ENCODE measurements at regions not wholly inside any gene's neighbourhood (a gene's known extent, or its start where the extent isn't known, plus 50 kb on each side); places are given as distances from the start of the nearest gene placed in this dataset.
"Not testable (repeated sequence)": the region's sequence is repeated elsewhere in the genome, so short reads cannot be mapped to it uniquely, and the experiment has no call there.

- no peak for DNase-seq
These were observed 94.1 kb upstream of the NT5E start for GRCh38 chr6:85355816-85356215.

GRCh38 chr6:85354761-85355618 lies 94.9 kb upstream of the NT5E start:
- DNase-seq, result no peak

- DNase-seq, result no peak
These were observed 96.9 kb upstream of the NT5E start for GRCh38 chr6:85353012-85353411.

- DNase-seq, result no peak
These were observed 101.2 kb upstream of the NT5E start for GRCh38 chr6:85348643-85349042.

GRCh38 chr6:85347812-85348211 lies 102.1 kb upstream of the NT5E start:
- no peak for DNase-seq

GRCh38 chr6:85346196-85346595 lies 103.7 kb upstream of the NT5E start:
- no peak for DNase-seq

GRCh38 chr6:85344996-85345395 lies 104.9 kb upstream of the NT5E start:
- DNase-seq, result no peak

GRCh38 chr6:85343428-85343827 lies 106.5 kb upstream of the NT5E start:
- no peak for DNase-seq

GRCh38 chr6:85329196-85329595 lies 120.7 kb upstream of the NT5E start:
- DNase-seq, result no peak

- not testable (repeated sequence) for DNase-seq
These were observed 124.1 kb upstream of the NT5E start for GRCh38 chr6:85325811-85326210.

GRCh38 chr6:85323435-85324040 lies 126.3 kb upstream of the NT5E start:
- DNase-seq, result peak; percentile 27

- DNase-seq, result no peak
These were observed 127.3 kb upstream of the NT5E start for GRCh38 chr6:85322446-85323105.

- no peak for DNase-seq
These were observed 128.0 kb upstream of the NT5E start for GRCh38 chr6:85321906-85322305.

- no peak for DNase-seq
These were observed 135.3 kb upstream of the NT5E start for GRCh38 chr6:85314586-85314985.

- no peak for DNase-seq
These were observed 149.3 kb upstream of the NT5E start for GRCh38 chr6:85300581-85300980.

- DNase-seq, result no peak
These were observed 151.3 kb upstream of the NT5E start for GRCh38 chr6:85298553-85298952.

GRCh38 chr6:85291326-85291725 lies 158.6 kb upstream of the NT5E start:
- DNase-seq, result no peak

GRCh38 chr6:85287654-85288053 lies 162.2 kb upstream of the NT5E start:
- DNase-seq, result no peak

- DNase-seq, result no peak
These were observed 162.7 kb upstream of the NT5E start for GRCh38 chr6:85287158-85287557.

- DNase-seq, result not testable (repeated sequence)
These were observed 163.4 kb upstream of the NT5E start for GRCh38 chr6:85286507-85286906.

GRCh38 chr6:85285934-85286333 lies 163.9 kb upstream of the NT5E start:
- no peak for DNase-seq

GRCh38 chr6:85285114-85285513 lies 164.8 kb upstream of the NT5E start:
- no peak for DNase-seq

GRCh38 chr6:85283436-85283835 lies 166.4 kb upstream of the NT5E start:
- DNase-seq, result no peak

- no peak for DNase-seq
These were observed 171.3 kb upstream of the NT5E start for GRCh38 chr6:85278466-85279035.

Measured in NCI-H1436 treated with DMSO at 0.1 percent for 48 hours (cell line).